GM19324 (cell line): ENCODE measurements at regions not wholly inside any gene's neighbourhood (a gene's known extent, or its start where the extent isn't known, plus 50 kb on each side); places are given as distances from the start of the nearest gene placed in this dataset.

Source experiments
- ATAC-seq: cut with Tn5 transposase; IDR thresholded peaks from one replicate; pipeline ENCODE4 v1.9.1; 2021; ENCODE audit warnings: mild to moderate bottlenecking, moderate library complexity; ENCODE audit not compliant: unreplicated experiment, low FRiP score

DNA sequence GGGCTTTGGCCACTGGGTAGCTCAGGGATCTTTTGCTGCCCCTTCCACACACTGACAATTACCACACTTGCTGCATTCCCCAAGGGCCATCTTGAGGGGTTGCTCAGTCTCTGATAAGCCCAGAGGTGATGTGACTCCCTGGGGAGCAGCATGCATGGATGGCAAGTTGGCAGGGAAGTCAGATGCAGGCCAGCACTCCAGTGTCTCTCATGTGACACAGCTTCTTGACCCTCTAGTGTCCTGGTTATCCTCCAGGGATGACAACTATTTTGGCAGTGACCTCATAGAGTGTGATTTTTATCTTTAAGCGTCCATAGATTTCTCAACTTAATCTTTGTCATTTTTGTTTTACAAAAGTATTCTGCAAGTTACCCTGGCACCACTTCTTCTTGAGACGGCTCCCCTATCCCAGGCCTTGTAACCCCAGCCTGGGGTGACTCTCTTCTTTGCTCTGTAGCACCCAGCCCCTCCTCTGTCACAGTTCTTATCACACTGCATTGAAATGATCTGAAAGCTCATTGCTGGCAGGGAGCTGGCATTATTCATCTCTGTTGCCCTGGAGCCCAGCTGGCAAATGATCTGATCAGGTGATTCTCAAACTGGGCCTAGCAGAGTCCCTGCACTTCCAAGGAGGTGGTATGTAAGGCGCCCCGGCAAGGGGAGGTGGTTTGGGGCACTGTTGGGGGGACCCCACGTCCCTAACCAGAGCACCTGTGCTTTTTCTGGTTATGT is 72.6 kb downstream of the TENT5C start:
- no peak for ATAC-seq

DNA sequence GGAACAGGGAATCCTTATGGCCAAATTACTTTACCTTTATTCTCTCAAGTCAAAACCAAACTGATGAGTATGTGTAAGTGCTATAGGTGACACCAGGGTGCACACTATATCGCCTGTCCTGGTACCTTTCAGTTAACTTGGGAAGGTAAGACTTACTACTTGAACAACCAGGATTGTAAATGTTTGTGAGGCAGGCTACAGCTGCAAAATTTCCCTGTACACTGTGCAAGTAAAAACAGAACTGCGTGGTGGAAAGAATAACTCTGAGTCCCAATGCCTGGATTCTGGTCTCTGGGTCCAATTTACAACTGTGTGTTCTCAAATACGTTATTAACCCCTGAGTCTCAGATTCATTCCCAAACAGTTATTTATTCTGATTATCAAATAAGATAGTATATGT is 73.5 kb downstream of the TENT5C start:
- ATAC-seq = no peak

DNA sequence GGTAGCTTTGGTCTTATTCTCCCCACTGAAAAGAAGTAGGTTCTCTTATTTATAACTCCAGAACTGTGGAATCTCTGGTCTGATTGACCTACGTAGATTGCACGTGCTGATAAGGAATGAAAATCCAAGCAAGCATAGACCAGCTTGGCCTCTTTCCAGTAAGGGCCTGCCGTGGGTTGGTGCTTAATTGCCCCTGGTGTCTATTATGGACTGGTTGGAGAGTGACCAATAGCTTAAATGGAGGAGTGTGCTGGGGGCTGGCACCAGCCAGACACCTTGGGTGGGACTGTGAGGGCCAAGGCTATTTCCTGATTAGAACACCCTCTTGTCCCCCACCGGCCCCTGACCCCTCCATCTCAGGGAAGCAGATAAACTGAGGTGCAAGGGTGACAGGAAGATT is 74.0 kb downstream of the TENT5C start:
- no peak for ATAC-seq

DNA sequence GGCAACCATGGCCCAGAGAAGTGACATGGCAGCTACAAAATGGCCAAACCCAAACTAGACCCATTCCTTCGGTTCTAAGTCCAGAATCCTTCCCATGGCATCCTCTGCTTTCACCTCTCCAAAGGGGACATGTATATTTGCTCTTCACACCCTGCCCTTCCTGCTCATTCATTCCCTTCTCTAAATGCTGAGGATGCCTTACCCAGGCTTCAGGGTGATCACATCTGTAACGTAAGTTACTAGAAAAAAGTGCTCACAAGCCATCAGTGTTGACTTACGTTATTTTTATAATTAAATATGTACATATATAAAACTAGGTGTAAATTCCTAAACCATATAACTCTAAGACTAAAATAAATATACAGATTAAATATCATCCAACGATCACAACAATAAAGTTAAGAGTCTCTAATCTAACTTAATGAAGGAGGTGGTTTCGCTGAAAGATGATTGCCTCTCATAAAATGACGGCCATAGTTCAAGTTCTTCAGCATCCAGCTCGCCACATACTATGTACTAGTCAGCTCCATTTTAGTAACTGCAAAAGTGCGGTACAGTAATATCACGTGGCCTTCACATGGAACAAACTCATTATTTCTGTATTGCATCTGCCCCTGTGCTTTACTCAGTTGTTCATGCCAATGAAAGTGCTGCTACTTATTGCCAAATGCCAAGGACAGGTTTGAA is 74.6 kb downstream of the TENT5C start:
- no peak for ATAC-seq

DNA sequence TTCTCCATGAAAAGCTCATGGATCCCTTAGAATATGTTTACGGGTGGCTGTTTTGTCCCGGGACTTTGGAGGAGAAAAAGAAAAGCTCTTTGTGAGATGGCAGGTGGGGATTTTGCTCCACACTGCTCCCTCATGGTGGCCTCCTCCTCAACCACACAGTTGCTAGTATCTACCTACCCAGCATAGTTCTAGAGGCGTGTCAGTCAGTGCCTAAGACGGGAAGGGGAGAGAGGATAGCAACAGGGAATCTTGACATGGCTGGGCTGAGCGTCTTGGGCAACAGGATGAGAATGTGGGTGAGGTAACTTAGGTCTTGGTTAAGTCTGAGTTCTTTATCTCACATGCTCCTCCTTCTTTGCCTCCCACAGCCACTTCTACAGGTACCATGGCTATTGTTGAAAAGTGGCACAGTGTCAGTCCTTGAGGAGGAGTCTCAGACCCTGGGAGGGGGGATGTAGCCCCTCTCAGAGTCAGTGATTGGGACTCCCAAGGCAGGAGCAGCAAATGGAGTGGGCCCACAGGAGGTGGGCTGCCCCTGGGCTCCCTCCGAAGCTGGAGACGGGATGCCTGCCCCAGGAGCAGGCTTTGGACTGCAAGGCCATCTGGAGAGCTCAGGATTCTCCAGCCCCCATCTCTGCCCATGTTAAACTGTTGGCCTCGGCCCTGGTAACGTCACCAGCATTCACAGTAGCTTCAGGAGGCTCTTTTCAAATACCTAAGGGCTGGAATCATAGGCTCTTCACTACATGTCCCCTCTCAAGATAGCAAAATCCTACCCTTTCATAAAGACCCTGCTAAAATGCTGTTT is 75.4 kb downstream of the TENT5C start:
- ATAC-seq = no peak

DNA sequence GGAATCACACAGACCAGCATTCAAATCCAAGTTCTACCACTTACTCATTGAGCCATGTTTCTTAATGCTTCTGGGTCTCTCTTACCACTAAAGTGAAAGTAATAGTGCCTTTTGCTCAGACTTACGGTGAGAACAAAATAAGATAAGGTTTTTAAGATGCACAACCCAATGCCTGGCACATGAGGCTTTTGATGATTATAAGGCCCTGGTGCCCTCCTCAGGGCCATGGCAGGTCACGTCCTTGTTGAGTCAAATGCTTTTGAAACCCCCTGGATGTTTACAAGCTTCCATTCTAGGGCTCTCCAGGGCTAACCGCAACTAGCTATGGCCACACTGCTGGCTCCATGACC is 76.0 kb downstream of the TENT5C start:
- no peak for ATAC-seq

DNA sequence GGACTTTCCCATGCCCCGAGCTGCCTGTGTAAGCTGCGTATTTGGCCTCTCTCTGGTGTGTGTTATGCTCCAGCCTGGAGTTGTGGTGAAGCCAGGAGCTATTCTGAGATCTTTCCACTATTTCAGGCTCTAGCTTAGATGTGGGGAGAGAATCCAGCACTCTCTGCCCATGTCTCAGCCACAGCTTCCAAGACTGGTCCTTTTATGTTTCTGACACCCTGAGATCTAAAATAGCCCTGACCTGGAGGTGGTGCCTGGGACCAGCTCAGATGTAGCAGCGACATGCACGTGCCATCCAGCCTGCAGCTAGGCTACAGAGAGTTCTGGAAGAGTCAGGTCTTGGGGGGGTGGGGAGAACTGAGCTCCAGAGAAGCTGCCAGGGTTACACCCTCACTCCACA is 76.5 kb downstream of the TENT5C start:
- no peak for ATAC-seq

DNA sequence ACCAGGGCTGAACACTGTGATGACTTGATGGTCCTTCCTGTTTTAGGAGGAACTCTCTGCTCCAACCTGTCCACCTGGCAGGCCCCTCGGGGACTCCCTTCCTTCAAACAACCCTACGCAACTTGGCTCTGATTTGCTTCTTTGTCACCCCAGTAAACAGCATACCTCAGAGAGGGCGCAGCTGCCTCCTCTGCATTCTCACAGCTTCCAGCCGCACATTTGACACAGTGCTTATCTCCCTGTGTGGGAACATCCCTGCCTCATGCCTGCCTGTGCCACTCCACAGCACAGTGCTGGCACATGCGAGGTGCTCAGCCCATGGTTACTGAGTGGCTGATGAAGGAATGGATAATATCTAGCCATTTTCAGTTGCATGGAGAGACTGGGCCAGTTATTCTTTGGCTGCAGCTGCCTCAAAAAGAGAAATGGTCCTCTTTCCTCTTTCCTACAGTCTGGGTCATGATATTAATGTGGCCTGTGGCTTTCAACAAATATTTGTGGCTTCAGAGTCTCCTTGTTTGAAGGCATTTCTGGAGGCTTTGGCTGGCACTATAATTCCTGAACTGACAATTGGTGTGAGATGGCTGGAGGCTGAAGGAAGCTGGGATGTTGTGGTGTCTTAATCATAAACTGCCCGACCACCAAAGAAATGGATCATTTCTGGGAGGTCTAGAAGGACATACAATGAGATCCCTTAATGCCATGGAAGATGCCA is 77.9 kb downstream of the TENT5C start:
- ATAC-seq = no peak

DNA sequence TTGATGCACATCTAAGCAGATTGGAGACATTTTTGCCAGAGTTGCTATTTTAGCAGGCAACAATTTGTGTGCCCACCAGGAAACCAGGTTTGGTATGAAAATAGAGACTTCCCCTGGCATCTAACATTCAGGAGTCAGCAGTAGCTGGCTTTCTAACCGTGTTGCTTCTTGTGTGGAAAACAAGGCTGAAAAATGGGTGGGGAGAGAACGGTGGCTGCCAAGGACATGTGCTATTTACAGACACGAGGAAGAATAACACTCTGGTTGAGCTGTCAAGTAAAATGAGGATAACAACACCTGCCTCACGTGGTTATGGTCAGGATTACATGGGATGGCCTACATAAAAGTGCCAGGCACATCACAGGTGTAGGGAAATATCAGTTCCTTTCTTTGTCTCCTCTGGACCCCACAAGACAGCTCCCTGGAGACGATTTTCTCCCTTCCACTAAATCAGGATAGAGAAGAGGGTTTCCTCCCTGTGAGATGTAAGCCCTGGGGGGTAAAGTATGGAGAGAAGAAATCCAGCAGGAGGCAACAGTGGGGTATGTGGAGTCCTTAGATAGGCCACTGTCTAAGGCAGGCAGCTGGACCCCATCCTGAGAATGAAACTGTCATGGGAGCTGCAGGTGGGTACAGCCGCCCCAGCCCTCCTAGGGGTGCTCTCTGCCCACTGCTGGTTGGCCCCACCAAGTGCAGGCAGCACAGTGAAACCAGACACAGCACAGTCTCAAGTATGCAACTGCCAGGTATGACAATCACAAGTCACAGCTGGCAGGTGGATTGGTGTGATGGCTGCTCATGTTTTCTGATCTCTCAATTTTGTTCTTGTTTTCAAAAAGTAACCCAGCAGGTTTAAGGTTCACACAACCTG is 80.3 kb downstream of the TENT5C start:
- ATAC-seq = no peak

DNA sequence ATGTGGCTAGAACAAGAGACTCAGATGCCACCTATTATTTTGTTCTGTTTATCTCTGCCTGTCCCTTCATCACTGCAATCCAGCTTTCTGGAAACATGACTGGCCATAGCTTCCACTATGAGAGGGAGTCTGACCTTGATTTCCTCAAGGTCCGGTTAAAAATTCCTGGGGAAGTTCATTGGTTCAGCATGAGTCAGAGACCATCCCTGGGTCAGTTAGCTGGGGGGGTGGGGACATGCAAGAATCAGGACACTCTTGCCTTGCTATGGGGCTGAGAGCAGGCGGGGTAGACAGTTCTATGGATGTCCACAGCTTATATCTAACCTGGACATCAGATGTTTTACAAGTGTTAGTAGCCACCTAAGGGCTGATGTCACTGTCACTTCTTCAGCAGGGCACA is 81.1 kb downstream of the TENT5C start:
- ATAC-seq = no peak

DNA sequence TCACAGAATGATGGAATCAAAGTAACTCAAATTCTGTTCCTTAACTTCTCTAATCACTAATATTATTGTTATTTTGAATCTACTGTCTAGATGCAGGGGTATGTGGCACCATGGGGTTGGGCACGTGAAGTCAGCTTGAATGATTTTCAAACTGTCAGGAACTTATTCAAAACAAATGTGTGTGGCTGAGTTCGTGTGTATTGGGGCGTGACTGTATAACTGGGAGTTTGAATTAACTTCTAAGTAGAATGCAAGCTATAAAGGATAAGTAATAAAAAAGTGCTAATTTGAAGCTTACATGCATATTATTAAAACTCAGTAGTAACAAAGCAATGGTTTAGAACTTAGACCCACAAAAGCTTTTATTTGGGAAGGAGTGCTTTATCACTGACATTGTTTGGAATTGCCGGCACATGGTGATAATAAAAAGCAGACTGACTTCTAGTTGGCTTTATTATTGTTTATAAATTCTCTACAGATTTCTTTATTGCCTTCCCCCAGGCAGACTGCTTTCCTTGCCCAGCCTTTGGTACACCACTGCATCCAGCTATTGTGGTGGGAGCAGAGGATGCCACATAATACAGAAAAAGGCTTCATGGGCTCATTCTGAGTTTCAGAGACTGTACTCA is 84.3 kb downstream of the TENT5C start:
- no peak for ATAC-seq

DNA sequence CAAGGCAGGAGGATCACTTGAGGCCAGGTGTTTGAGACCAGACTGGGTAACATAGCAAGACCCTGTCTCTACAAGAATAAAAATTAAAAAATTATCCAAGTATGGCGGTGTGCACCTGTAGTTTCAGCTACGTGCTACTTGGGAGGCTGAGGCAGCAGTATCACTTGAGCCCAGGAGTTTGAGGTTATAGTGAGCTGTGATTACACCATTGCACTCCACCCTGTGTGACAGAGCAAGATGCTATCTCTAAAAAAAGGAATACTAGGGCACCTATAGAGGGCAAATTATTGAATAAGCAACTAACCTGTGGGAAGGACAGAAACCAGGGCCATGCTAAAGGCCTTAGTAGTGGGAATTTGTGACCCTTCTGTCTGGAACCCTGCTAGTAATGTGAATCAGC is 86.1 kb downstream of the TENT5C start:
- no peak for ATAC-seq

DNA sequence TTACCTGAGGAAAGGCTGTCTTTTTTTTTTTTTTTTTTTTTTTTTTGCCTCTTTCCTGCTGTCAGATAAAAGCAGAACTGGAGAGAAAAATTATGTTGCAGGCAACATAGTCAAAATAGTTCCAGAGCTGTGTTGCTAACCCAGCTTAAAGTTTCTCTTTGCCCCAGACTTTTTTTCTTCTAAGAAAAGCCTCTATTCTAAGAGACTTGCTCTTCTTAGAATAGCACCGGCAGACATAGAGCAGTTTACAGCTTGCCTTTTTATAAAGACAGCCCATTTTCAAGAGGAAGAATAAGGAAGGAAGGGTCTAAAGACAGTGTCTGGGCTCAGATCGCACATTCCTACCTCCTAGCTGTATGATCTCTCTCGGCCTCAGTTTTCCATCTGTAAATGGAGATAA is 88.7 kb downstream of the TENT5C start:
- no peak for ATAC-seq

DNA sequence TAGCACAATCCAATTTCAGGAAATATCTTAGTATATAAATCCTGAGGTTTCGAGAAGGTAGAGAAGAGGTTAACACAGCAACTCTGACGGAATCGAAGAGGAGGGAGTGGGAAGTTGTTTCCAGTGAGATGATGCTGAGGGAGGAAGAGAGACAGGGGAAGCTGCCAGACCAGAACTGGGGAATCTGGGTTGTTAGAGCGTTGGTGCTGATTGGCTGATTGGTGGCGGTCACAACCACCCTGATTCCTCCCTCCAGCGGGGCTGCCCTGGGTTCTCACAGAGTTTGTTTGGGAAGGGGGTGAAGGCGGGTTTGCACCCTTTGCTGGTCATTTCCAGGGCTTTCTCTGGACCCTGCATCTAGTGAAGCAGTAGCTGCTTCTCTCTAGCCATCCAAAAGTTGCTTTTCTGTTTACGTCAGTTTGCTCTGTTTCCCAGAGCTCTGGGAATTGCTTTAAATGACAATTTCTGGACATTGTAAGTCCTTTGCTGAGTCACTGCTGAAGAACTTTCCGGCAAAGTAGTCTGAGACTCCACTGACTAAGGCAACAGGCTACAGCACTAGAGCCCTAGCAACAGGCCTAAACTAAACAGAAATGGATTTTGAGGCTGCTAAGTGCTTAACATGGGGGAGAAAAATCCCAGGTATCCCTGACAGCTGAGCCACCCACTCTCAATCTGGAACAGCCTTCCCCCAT is 90.1 kb downstream of the TENT5C start:
- no peak for ATAC-seq

DNA sequence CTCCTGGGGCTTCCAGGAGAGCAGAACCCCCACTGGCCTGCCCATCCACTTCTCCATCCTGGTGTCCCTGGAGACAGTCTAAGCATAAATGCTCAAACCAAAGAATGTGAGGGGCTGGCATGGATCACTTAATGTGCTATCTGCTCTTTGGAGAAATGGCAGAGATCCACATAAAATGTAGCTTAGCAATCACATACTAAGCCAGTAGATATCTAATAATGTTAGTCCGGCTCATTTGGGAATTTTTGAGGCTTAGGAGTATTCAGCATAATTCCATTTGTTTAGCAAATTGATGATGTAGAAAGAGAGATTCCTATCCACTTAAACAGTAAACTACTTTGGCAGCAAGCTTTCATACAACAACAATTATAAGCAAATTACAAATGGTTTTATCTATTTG is 90.7 kb downstream of the TENT5C start:
- no peak for ATAC-seq

DNA sequence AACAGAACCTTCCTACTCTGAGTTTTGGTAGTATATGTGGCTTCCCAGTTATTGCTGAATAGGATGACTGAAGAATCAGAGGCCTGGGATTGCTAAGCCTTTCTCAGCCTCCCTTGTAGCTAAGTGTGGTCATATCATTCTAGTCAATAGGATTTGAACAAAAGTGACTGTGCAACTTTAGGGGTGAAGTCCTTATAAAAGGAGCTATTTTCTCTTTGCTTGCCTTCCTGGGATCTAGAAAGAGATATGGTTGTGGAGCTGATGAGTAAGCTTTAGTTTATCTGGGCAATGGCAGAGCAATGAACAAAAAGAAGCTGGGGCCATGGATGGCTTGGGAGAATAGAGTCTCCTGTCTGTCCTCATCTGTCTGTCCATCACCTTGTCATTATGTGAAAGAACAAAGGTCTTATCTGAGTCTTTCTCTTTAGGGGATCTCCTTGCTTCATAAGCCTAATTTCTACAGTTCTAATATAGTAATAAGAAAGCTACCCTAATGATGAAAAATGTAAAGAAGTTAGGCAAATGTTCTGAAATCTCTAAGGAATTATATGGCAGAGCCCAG is 91.5 kb downstream of the TENT5C start:
- ATAC-seq = no peak

DNA sequence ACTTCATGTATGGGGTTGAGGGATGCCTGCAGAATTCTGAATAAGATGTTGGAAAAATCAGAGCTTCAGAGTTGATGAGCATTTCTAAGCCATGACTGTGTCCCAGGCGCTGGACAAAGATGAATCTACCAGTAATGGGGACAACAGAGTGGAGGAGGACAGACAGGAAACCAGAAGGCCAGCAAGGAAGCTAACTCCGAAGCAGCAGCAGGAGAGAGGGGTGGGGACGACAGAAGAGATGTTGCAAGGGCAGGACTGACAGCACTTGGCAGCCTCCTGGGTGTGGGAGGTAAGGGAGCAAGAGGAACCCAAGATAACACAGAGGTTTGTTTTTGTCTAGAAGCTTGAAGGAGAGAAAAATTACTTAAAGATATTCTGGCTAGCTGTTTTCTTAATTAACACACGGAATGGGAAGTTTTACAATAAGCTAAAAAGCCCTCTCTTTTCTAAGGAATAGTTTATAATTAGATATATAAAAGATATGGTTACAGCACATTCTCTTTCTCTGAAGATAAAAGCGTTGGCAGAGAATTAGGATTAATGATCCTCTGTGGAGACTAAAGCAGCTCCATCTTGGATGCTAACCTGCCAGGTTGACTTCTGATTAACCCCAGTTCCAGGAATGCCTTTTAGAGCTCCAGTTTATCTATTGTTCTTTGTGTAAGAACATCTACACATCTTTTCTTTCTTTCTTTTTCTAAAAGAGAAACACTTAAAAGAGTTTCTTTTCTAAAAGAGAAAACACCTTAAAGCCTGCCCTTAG is 92.7 kb downstream of the TENT5C start:
- no peak for ATAC-seq

DNA sequence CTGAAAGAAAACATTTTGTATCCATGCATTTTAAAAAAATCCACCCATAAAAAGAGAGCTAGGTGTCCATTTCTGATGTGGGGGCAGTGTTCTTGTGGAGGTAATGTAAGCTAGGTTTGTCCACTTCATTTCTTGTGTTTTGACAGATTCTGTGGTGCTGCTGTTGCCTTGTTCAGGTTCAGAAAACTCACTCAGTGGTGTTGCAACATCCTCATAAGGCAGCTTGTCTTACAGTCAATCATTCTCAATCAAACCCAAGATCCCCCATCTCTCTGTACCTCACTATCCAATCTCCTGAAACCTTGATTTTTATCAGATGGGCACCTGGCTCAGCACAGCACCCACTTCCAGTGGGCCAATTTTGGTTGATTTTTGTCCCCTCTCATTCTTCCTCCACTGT is 94.1 kb downstream of the TENT5C start:
- no peak for ATAC-seq
